GM12874 (cell line): ENCODE measurements at regions not wholly inside any gene's neighbourhood (a gene's known extent, or its start where the extent isn't known, plus 50 kb on each side); places are given as distances from the start of the nearest gene placed in this dataset.

Experiments
- CTCF ChIP-seq: IDR thresholded peaks from 2 replicates; pipeline ENCODE4 v1.5.1; 2011; ENCODE audit warnings: low read depth, mild to moderate bottlenecking, control low read depth, low read length, moderate library complexity; ENCODE audit not compliant: insufficient read depth

GRCh38 chr11:112826788-112827187, 134.4 kb upstream of the NCAM1 start:
- no peak for TF ChIP-seq CTCF

- TF ChIP-seq CTCF, result no peak
Measured at GRCh38 chr11:112828421-112828820, 132.8 kb upstream of the NCAM1 start.

- TF ChIP-seq CTCF, result no peak
Measured at GRCh38 chr11:112829971-112830654, 131.1 kb upstream of the NCAM1 start.

- no peak for TF ChIP-seq CTCF
Measured at GRCh38 chr11:112831041-112831440, 130.2 kb upstream of the NCAM1 start.

GRCh38 chr11:112831969-112832766, 129.1 kb upstream of the NCAM1 start:
- no peak for TF ChIP-seq CTCF

GRCh38 chr11:112834277-112834755, 126.9 kb upstream of the NCAM1 start:
- no peak for TF ChIP-seq CTCF

GRCh38 chr11:112835591-112836255, 125.5 kb upstream of the NCAM1 start:
- no peak for TF ChIP-seq CTCF
